CD14-positive monocyte (primary cell): ENCODE measurements at regions not wholly inside any gene's neighbourhood (a gene's known extent, or its start where the extent isn't known, plus 50 kb on each side); places are given as distances from the start of the nearest gene placed in this dataset.

Source experiments
- DNase-seq, 3 donors: peaks; one replicate each; pipeline ENCODE4 v3.0.0-alpha.2; 2011 to 2022
- H2AFZ ChIP-seq: 2 replicates; pipeline ENCODE4 v1.6.0; 2012; ENCODE audit warnings: mild to moderate bottlenecking, low read depth, low read length, inconsistent platforms; ENCODE audit not compliant: insufficient read depth, poor library complexity, severe bottlenecking
- H3K27ac ChIP-seq, 2 donors: 1 replicate in 1 of 2; 2 replicates in 1 of 2; pipeline ENCODE4 v1.5.1; 2012 to 2013; ENCODE audit warnings: low read length in 2 of 2, control low read depth in 1 of 2, inconsistent platforms in 1 of 2, low read depth in 1 of 2, mild to moderate bottlenecking in 1 of 2
- H3K27me3 ChIP-seq, 2 donors: one replicate each; pipeline versions ENCODE4 v1.6.0 to v1.6.1; 2011 to 2013; ENCODE audit warnings: low read length in 2 of 2; ENCODE audit not compliant: control insufficient read depth in 2 of 2, insufficient read depth in 2 of 2
- H3K36me3 ChIP-seq, 2 donors: replicated peaks in 1 of 2; 1 replicate in 1 of 2; 2 replicates in 1 of 2; pipeline versions ENCODE4 v1.5.1 to v1.6.1; 2012 to 2013; ENCODE audit warnings: low read length in 2 of 2, control low read depth in 1 of 2, inconsistent platforms in 1 of 2, mild to moderate bottlenecking in 1 of 2; ENCODE audit not compliant: insufficient read depth in 2 of 2, control insufficient read depth in 1 of 2
- H3K4me1 ChIP-seq, 2 donors: 1 replicate in 1 of 2; 2 replicates in 1 of 2; pipeline versions ENCODE4 v1.5.1 to v1.6.1; 2012 to 2013; ENCODE audit warnings: low read length in 2 of 2, control low read depth in 1 of 2, inconsistent platforms in 1 of 2, mild to moderate bottlenecking in 1 of 2, moderate library complexity in 1 of 2; ENCODE audit not compliant: insufficient read depth in 2 of 2, control insufficient read depth in 1 of 2
- H3K4me2 ChIP-seq: replicated peaks from 2 replicates; pipeline ENCODE3; 2012; ENCODE audit warnings: low read length, moderate library complexity, mild to moderate bottlenecking; ENCODE audit not compliant: poor library complexity, severe bottlenecking; ENCODE audit errors: extremely low read depth
- H3K4me3 ChIP-seq, 3 experiments: fragments of 200-600 bp in 1 of 3; sonication (generic) in 1 of 3; replicated peaks in 1 of 3; 1 replicate in 2 of 3; 2 replicates in 1 of 3; pipeline ENCODE4 v1.5.1; 2011 to 2013; ENCODE audit warnings: low read length in 3 of 3, mild to moderate bottlenecking in 3 of 3, control low read depth in 2 of 3, low read depth in 2 of 3, inconsistent platforms in 1 of 3, moderate library complexity in 1 of 3
- H3K79me2 ChIP-seq: 2 replicates; pipeline ENCODE4 v1.6.0; 2012; ENCODE audit warnings: mild to moderate bottlenecking, control low read depth, inconsistent platforms, low read length, moderate library complexity; ENCODE audit not compliant: insufficient read depth
- H3K9ac ChIP-seq: 2 replicates; pipeline ENCODE4 v1.6.0; 2017; ENCODE audit warnings: low read length, mild to moderate bottlenecking; ENCODE audit not compliant: insufficient read depth, poor library complexity, severe bottlenecking
- H3K9me3 ChIP-seq, 2 donors: replicated peaks in 1 of 2; 1 replicate in 1 of 2; 2 replicates in 1 of 2; pipeline versions ENCODE4 v1.5.1 to v1.6.1; 2012 to 2013; ENCODE audit warnings: low read length in 2 of 2, control low read depth in 1 of 2; ENCODE audit not compliant: control insufficient read depth in 1 of 2, insufficient read depth in 1 of 2
- H4K20me1 ChIP-seq: 2 replicates; pipeline ENCODE4 v1.6.0; 2012; ENCODE audit warnings: mild to moderate bottlenecking, low read length, control low read depth, moderate library complexity; ENCODE audit not compliant: insufficient read depth
- H3K27ac Mint-ChIP-seq, 7 donors: one replicate each; pipeline ENCODE4 v1.8.0; 2020; ENCODE audit warnings: mild to moderate bottlenecking in 7 of 7, mixed read lengths in 7 of 7, moderate library complexity in 6 of 7, inconsistent platforms in 2 of 7
- H3K27me3 Mint-ChIP-seq, 3 donors: one replicate each; pipeline ENCODE4 v1.8.0; 2021 to 2022; ENCODE audit warnings: low read depth in 3 of 3, mild to moderate bottlenecking in 3 of 3, mixed read lengths in 3 of 3, moderate library complexity in 3 of 3, inconsistent platforms in 1 of 3
- H3K36me3 Mint-ChIP-seq, 2 donors: one replicate each; pipeline ENCODE4 v1.8.0; 2020; ENCODE audit warnings: mixed read lengths in 2 of 2, inconsistent platforms in 1 of 2, mild to moderate bottlenecking in 1 of 2
- H3K4me1 Mint-ChIP-seq: one replicate; pipeline ENCODE4 v1.8.0; 2020; ENCODE audit warnings: mild to moderate bottlenecking, mixed read lengths
- H3K4me3 Mint-ChIP-seq, 2 donors: one replicate each; pipeline ENCODE4 v1.8.0; 2020; ENCODE audit warnings: mild to moderate bottlenecking in 2 of 2, mixed read lengths in 2 of 2, moderate library complexity in 1 of 2
- H3K9me3 Mint-ChIP-seq, 7 donors: one replicate each; pipeline ENCODE4 v1.8.0; 2020 to 2022; ENCODE audit warnings: mixed read lengths in 7 of 7, mild to moderate bottlenecking in 6 of 7, moderate library complexity in 6 of 7, inconsistent platforms in 2 of 7
- WGBS: methylation state at CpG from one replicate; pipeline ENCODE4 v1.1.5; 2013; ENCODE audit warnings: missing lambda C conversion rate; ENCODE audit not compliant: insufficient coverage; 5-methylcytosine and 5-hydroxymethylcytosine counted together
- intact Hi-C, 2 donors: fragments of 100-400 bp; cut with micrococcal nuclease; formaldehyde crosslinking; loops; one replicate each; pipeline versions ENCODE4 v1.15.0 to v1.15.1; 2023
- TF ChIP-seq, protein P1 (sequence below): fragments of 200-600 bp; IDR thresholded peaks from one replicate; pipeline ENCODE4 v1.8.0; 2022; ENCODE audit warnings: antibody characterized with exemption, mild to moderate bottlenecking

DNA sequence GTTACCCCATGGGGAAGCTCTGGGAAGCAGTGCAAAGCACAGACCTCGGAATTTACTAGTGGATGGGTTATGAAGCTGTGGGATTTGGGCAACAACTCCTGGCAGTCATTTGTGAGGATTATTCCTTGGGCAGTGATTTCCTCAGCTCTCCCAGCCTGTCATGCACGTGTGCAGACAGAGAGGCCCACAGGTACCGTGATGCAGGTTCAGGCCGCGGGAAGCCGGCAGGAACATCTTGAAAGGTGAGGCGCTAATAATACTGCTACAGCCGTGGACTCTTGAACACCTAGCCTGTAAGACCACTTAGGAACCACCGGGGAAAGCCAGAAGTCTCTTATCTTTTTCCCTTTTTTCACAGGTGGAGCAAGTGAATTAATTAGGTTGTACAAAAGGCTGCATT is 80.2 kb upstream of the CPHXL start:
- Histone ChIP-seq H3K4me3 (no peak overlapping the region), H3K36me3 (no peaks in the 10 kb centered on the region), H4K20me1 (no peaks in the 10 kb centered on the region), H3K4me2 (no peak overlapping the region), H3K9ac (no peak overlapping the region), H3K79me2 (no peaks in the 10 kb centered on the region), H3K27ac (no peak overlapping the region), H3K9me3 (no peaks in the 10 kb centered on the region), H2AFZ (no peak overlapping the region), H3K27me3 (no peaks in the 10 kb centered on the region), H3K4me1 (no peaks in the 10 kb centered on the region)
- WGBS = 92% methylated on average over 5 of the region's 9 CpGs
- Mint-ChIP-seq H3K4me3 (no peak overlapping the region), H3K36me3 (no peaks in the 10 kb centered on the region), H3K27ac (no peak overlapping the region), H3K4me1 (no peaks in the 10 kb centered on the region), H3K9me3 (no peaks in the 10 kb centered on the region), H3K27me3 (peaks cover 0 to 7% (median 6%) of the 10 kb centered on the region in 3 donors)
- intact Hi-C loops = no loop called here
- TF ChIP-seq, protein P1, sequence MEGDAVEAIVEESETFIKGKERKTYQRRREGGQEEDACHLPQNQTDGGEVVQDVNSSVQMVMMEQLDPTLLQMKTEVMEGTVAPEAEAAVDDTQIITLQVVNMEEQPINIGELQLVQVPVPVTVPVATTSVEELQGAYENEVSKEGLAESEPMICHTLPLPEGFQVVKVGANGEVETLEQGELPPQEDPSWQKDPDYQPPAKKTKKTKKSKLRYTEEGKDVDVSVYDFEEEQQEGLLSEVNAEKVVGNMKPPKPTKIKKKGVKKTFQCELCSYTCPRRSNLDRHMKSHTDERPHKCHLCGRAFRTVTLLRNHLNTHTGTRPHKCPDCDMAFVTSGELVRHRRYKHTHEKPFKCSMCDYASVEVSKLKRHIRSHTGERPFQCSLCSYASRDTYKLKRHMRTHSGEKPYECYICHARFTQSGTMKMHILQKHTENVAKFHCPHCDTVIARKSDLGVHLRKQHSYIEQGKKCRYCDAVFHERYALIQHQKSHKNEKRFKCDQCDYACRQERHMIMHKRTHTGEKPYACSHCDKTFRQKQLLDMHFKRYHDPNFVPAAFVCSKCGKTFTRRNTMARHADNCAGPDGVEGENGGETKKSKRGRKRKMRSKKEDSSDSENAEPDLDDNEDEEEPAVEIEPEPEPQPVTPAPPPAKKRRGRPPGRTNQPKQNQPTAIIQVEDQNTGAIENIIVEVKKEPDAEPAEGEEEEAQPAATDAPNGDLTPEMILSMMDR = no peak
- no peak for DNase-seq

DNA sequence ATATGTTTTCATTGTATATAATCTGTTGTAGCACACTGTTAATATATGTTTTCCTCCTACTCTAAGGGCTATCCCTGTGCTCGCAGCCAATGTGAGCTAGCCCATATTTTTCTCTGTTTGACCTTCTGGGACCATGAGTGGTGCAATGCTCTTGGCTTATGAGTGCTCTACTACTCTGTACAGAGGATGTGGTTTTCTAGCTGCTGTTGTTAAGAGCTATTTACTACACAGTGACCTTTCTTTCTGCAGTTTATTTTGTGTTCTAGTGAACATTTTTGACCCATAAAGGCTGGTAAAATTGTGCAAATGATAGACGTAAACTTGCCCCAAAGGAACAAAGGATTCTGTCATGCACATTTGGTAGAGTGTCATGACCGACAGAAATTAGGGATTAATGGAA is 84.1 kb upstream of the CPHXL start:
- Mint-ChIP-seq H3K9me3 (peaks cover 0 to 3% (median 0%) of the 10 kb centered on the region in 7 donors), H3K4me1 (no peaks in the 10 kb centered on the region), H3K36me3 (no peaks in the 10 kb centered on the region), H3K4me3 (no peak overlapping the region), H3K27ac (no peak overlapping the region), H3K27me3 (peaks cover 0 to 3% (median 3%) of the 10 kb centered on the region in 3 donors)
- TF ChIP-seq, protein P1 = no peak
- DNase-seq = no peak
- Histone ChIP-seq H3K27me3 (no peaks in the 10 kb centered on the region), H4K20me1 (no peaks in the 10 kb centered on the region), H2AFZ (no peak overlapping the region), H3K36me3 (no peaks in the 10 kb centered on the region), H3K79me2 (no peaks in the 10 kb centered on the region), H3K4me1 (no peaks in the 10 kb centered on the region), H3K9me3 (no peaks in the 10 kb centered on the region), H3K27ac (no peak overlapping the region), H3K4me3 (no peak overlapping the region), H3K9ac (no peak overlapping the region), H3K4me2 (no peak overlapping the region)
- WGBS = 94% methylated on average over 2 of the region's 3 CpGs
- intact Hi-C loops = no loop called here
